PC-9 (cell line): ENCODE measurements at regions not wholly inside any gene's neighbourhood (a gene's known extent, or its start where the extent isn't known, plus 50 kb on each side); places are given as distances from the start of the nearest gene placed in this dataset.

Experiments used
- BruUV-seq: library from RNA; stranded (reverse); fragments of 400-500 nt; replicated peaks from 2 replicates; lab custom pipeline; 2021; lab: Mats Ljungman, UMichigan
- CTCF ChIA-PET: fragments of 300-600 bp; sonication (Branson Sonifier 250); formaldehyde crosslinking; loops from one replicate; lab custom pipeline; 2022; ENCODE audit warnings: antibody characterized with exemption; lab: Charles Lee
- POLR2A ChIA-PET: fragments of 300-600 bp; sonication (Branson Sonifier 250); formaldehyde crosslinking; loops from one replicate; lab custom pipeline; 2022; ENCODE audit warnings: antibody characterized with exemption; ENCODE audit not compliant: unreplicated experiment; lab: Charles Lee
- DNase-seq, 2 experiments: peaks; one replicate each; pipeline versions ENCODE4 v3.0.0 to v3.0.0-alpha.2; 2015 to 2022; ENCODE audit warnings: mixed read lengths in 1 of 2
- H2AFZ ChIP-seq: fragments of 200-600 bp; sonication (generic); 2 replicates; pipeline ENCODE4 v1.8.1; 2017; ENCODE audit warnings: antibody characterized with exemption
- H3F3A ChIP-seq: fragments of 200-600 bp; sonication (generic); 2 replicates; pipeline ENCODE4 v1.8.1; 2017; ENCODE audit warnings: antibody characterized with exemption, mild to moderate bottlenecking, low read depth; ENCODE audit not compliant: insufficient read depth
- H3K27ac ChIP-seq: fragments of 200-600 bp; sonication (generic); 2 replicates; pipeline ENCODE4 v1.6.1; 2016; ENCODE audit warnings: mixed run types
- H3K27me3 ChIP-seq: fragments of 200-600 bp; sonication (generic); 2 replicates; pipeline ENCODE4 v1.6.1; 2016; ENCODE audit warnings: low read depth, mixed run types; ENCODE audit not compliant: insufficient read depth
- H3K36me3 ChIP-seq: fragments of 200-600 bp; sonication (generic); 2 replicates; pipeline ENCODE4 v1.6.1; 2016; ENCODE audit warnings: low read depth, mixed run types
- H3K4me1 ChIP-seq: fragments of 200-600 bp; sonication (generic); replicated peaks from 2 replicates; pipeline ENCODE4 v1.6.1; 2016; ENCODE audit warnings: mixed run types; ENCODE audit not compliant: insufficient read depth
- H3K4me2 ChIP-seq: fragments of 200-600 bp; sonication (generic); 2 replicates; pipeline ENCODE4 v1.6.1; 2017; ENCODE audit warnings: mixed run types
- H3K4me3 ChIP-seq: fragments of 200-600 bp; sonication (generic); 2 replicates; pipeline ENCODE4 v1.6.1; 2016; ENCODE audit warnings: mixed run types
- H3K79me2 ChIP-seq: fragments of 200-600 bp; sonication (generic); 2 replicates; pipeline ENCODE4 v1.6.1; 2017; ENCODE audit warnings: low read depth, mixed run types
- H3K9me2 ChIP-seq: fragments of 200-600 bp; sonication (generic); 2 replicates; pipeline ENCODE4 v1.8.1; 2017; ENCODE audit warnings: mild to moderate bottlenecking; ENCODE audit not compliant: insufficient read depth
- H3K9me3 ChIP-seq: fragments of 200-600 bp; sonication (generic); 2 replicates; pipeline ENCODE4 v1.8.1; 2016; ENCODE audit warnings: low read depth; ENCODE audit not compliant: insufficient read depth
- H4K20me1 ChIP-seq: fragments of 200-600 bp; sonication (generic); 2 replicates; pipeline ENCODE4 v1.8.1; 2017; ENCODE audit not compliant: insufficient read depth
- EZH2 ChIP-seq: fragments of 200-600 bp; sonication (generic); IDR thresholded peaks from 2 replicates; pipeline ENCODE4 v1.8.0; 2017; ENCODE audit warnings: antibody characterized with exemption, low read depth
- intact Hi-C: fragments of 100-400 bp; cut with micrococcal nuclease; formaldehyde crosslinking; loops from one replicate; pipeline ENCODE4 v1.10.0; 2022; ENCODE audit not compliant: unreplicated experiment
- TF ChIP-seq, protein P1 (sequence below): fragments of 200-600 bp; sonication (generic); conservative IDR thresholded peaks from 2 replicates; pipeline ENCODE4 v1.6.1; 2017; ENCODE audit warnings: mixed run types, antibody characterized with exemption, mild to moderate bottlenecking, moderate library complexity

- Histone ChIP-seq H3K79me2 (no peaks in the 10 kb centered on the region), H3F3A (no peaks in the 10 kb centered on the region), H3K4me2 (no peak overlapping the region), H3K36me3 (no peaks in the 10 kb centered on the region), H3K4me1 (no peaks in the 10 kb centered on the region), H2AFZ (no peak overlapping the region), H3K27me3 (no peaks in the 10 kb centered on the region), H3K9me2 (no peaks in the 10 kb centered on the region), H3K9me3 (no peaks in the 10 kb centered on the region), H3K27ac (no peak overlapping the region), H3K4me3 (no peak overlapping the region), H4K20me1 (no peaks in the 10 kb centered on the region)
- ChIA-PET POLR2A (no interaction called here), CTCF (no interaction called here)
- intact Hi-C loops: no loop called here
- DNase-seq: no peak
- no TSS peak for BruUV-seq
- TF ChIP-seq EZH2: no peak
- TF ChIP-seq, protein P1, sequence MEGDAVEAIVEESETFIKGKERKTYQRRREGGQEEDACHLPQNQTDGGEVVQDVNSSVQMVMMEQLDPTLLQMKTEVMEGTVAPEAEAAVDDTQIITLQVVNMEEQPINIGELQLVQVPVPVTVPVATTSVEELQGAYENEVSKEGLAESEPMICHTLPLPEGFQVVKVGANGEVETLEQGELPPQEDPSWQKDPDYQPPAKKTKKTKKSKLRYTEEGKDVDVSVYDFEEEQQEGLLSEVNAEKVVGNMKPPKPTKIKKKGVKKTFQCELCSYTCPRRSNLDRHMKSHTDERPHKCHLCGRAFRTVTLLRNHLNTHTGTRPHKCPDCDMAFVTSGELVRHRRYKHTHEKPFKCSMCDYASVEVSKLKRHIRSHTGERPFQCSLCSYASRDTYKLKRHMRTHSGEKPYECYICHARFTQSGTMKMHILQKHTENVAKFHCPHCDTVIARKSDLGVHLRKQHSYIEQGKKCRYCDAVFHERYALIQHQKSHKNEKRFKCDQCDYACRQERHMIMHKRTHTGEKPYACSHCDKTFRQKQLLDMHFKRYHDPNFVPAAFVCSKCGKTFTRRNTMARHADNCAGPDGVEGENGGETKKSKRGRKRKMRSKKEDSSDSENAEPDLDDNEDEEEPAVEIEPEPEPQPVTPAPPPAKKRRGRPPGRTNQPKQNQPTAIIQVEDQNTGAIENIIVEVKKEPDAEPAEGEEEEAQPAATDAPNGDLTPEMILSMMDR: no peak
Observed at GRCh38 chr4:38523054-38523453, 140.9 kb upstream of the KLF3 start.

DNA sequence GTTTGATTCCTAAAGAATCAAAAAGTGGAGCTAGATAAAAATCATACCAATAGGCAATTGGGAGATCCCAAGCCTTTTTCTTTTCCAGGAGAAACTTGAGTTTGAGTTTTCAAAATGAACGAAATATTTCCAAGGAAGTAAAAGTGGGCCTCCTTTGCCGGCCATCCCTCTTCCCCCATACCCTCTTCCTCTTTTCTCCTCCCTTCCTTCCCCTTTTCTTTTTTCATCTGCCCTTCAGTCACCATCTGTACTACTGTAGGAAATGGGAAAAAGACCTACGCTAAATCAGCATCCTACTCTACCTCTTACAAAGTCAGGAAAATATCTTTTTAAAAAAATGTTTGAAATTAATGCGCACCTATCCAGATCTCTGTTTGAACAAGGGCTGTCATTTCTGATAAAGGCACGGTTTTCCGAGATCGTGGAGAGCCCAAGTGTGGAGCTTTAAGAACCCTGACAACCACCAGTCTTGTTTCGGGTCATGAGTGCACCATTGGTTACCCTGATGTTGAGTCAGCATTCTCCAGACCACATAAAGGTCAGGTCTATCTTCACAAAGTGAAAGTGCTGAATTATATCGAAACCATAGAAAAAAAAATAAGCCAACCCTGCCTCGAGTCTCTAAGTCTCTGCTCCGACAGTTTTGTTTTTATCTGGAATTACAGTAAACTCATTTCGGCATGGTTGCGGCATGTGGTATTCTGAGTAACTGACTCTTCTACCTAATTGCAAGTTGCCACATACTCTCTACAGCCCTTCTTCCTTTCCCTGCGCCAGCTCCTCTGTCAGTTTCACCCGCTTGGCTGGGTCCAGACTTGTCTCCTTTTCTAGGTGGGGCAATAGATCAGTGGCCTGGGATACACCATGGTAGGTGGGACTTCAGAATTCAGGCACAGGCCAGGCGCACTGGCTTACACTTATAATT lies 140.2 kb upstream of the KLF3 start:
- H2AFZ ChIP-seq: no peak overlapping the region
- peaks cover 2% of the 10 kb centered on the region; the same call in 1 of the 2 replicates for H3K4me1 ChIP-seq
- no peaks in the 10 kb centered on the region for H3K9me2 ChIP-seq
- H3K36me3 ChIP-seq: no peaks in the 10 kb centered on the region
- ChIA-PET POLR2A (no interaction called here), CTCF (interaction anchor here (0.7 kb wide), 1 partner anchor 75 kb away, joined by 4 read pairs; no protein-coding TSS in a partner anchor)
- H4K20me1 ChIP-seq: no peaks in the 10 kb centered on the region
- DNase-seq: no peak
- no peak overlapping the region for H3K4me3 ChIP-seq
- H3K27ac ChIP-seq: no peak overlapping the region
- no peaks in the 10 kb centered on the region for H3K27me3 ChIP-seq
- no peak for TF ChIP-seq EZH2
- TF ChIP-seq, protein P1: no peak
- H3K9me3 ChIP-seq: no peaks in the 10 kb centered on the region
- intact Hi-C loops: no loop called here
- BruUV-seq: no TSS peak
- no peak overlapping the region for H3K4me2 ChIP-seq
- no peaks in the 10 kb centered on the region for H3F3A ChIP-seq
- H3K79me2 ChIP-seq: no peaks in the 10 kb centered on the region

GRCh38 chr4:38526412-38526811 lies 137.6 kb upstream of the KLF3 start:
- no TSS peak for BruUV-seq

More at GRCh38 chr4:38526412-38526811, 137.6 kb upstream of the KLF3 start:
- Histone ChIP-seq H3K27ac (no peak overlapping the region), H3K79me2 (no peaks in the 10 kb centered on the region), H4K20me1 (no peaks in the 10 kb centered on the region), H3K4me2 (no peak overlapping the region), H3K9me3 (no peaks in the 10 kb centered on the region), H3K36me3 (no peaks in the 10 kb centered on the region), H3K4me1 (peaks cover 26% of the 10 kb centered on the region), H3F3A (peaks cover 12% of the 10 kb centered on the region; the same call in 1 of the 2 replicates), H2AFZ (peak overlapping the region; percentile 50; the same call in 1 of the 2 replicates), H3K9me2 (no peaks in the 10 kb centered on the region), H3K27me3 (no peaks in the 10 kb centered on the region), H3K4me3 (no peak overlapping the region)
- POLR2A ChIA-PET: no interaction called here
- TF ChIP-seq, protein P1: no peak
- no peak for TF ChIP-seq EZH2
- no peak for DNase-seq
- CTCF ChIA-PET: no interaction called here
- intact Hi-C loops: no loop called here
